Eye (tissue), 1 donor: ENCODE measurements at regions not wholly inside any gene's neighbourhood (a gene's known extent, or its start where the extent isn't known, plus 50 kb on each side); places are given as distances from the start of the nearest gene placed in this dataset.
"Not testable (repeated sequence)": the region's sequence is repeated elsewhere in the genome, so short reads cannot be mapped to it uniquely, and the experiment has no call there.

Experiments
- DNase-seq: peaks from one replicate; pipeline ENCODE4 v3.0.0-alpha.2; 2015

- peak; percentile 82 for DNase-seq
Observed at GRCh38 chr4:151522866-151523519, 114.0 kb downstream of the FHIP1A start.

- peak; percentile 10 for DNase-seq
Observed at GRCh38 chr4:151524610-151525009, 115.6 kb downstream of the FHIP1A start.

GRCh38 chr4:151526489-151526888 lies 117.5 kb downstream of the FHIP1A start:
- not testable (repeated sequence) for DNase-seq

- DNase-seq: no peak
Observed at GRCh38 chr4:151527699-151528098, 118.7 kb downstream of the FHIP1A start.

GRCh38 chr4:151529187-151529586 lies 120.2 kb downstream of the FHIP1A start:
- DNase-seq: no peak

GRCh38 chr4:151530230-151530629 lies 121.3 kb downstream of the FHIP1A start:
- DNase-seq: no peak

- no peak for DNase-seq
Observed at GRCh38 chr4:151530783-151531182, 121.8 kb downstream of the FHIP1A start.

GRCh38 chr4:151532001-151532708 lies 123.2 kb downstream of the FHIP1A start:
- no peak for DNase-seq

- DNase-seq: no peak
Observed at GRCh38 chr4:151534195-151534594, 125.2 kb downstream of the FHIP1A start.

- no peak for DNase-seq
Observed at GRCh38 chr4:151535366-151535765, 126.4 kb downstream of the FHIP1A start.

GRCh38 chr4:151537687-151538086 lies 128.7 kb downstream of the FHIP1A start:
- DNase-seq: no peak

GRCh38 chr4:151538963-151539362 lies 130.0 kb downstream of the FHIP1A start:
- no peak for DNase-seq

GRCh38 chr4:151540728-151541388 lies 131.9 kb downstream of the FHIP1A start:
- peak; percentile 56 for DNase-seq

GRCh38 chr4:151541389-151542071 lies 132.6 kb downstream of the FHIP1A start:
- peak; percentile 81 for DNase-seq

GRCh38 chr4:151548708-151549107 lies 139.7 kb downstream of the FHIP1A start:
- DNase-seq: no peak

- DNase-seq: not testable (repeated sequence)
Observed at GRCh38 chr4:151549378-151549777, 140.4 kb downstream of the FHIP1A start.

- no peak for DNase-seq
Observed at GRCh38 chr4:151553874-151554273, 144.9 kb downstream of the FHIP1A start.

- no peak for DNase-seq
Observed at GRCh38 chr4:151555151-151555945, 146.4 kb downstream of the FHIP1A start.

- no peak for DNase-seq
Observed at GRCh38 chr4:151558496-151559113, 149.6 kb downstream of the FHIP1A start.

GRCh38 chr4:151559595-151559994 lies 150.6 kb downstream of the FHIP1A start:
- DNase-seq: no peak

- no peak for DNase-seq
Observed at GRCh38 chr4:151561551-151562256, 152.7 kb downstream of the FHIP1A start.
